IMR-90 (cell line): ENCODE measurements at regions not wholly inside any gene's neighbourhood (a gene's known extent, or its start where the extent isn't known, plus 50 kb on each side); places are given as distances from the start of the nearest gene placed in this dataset.

Source experiments
- ATAC-seq: fragments of 200-7000 bp; cut with Tn5 transposase; 2 replicates; pipeline ENCODE4 v1.9.1; 2020; ENCODE audit warnings: low read depth, mild to moderate bottlenecking, moderate library complexity
- BruUV-seq: library from RNA; stranded (reverse); fragments of 400-500 nt; replicated peaks from 2 replicates; lab custom pipeline; 2021; lab: Mats Ljungman, UMichigan
- CTCF ChIA-PET: fragments of 300-600 bp; formaldehyde crosslinking; extraction: SDS; loops from one replicate; lab custom pipeline; 2021; ENCODE audit warnings: antibody characterized with exemption; lab: Yijun Ruan, JAX
- POLR2A ChIA-PET: fragments of 300-600 bp; sonication (Branson Sonifier 250); formaldehyde crosslinking; loops from one replicate; lab custom pipeline; 2022; ENCODE audit warnings: antibody characterized with exemption; ENCODE audit not compliant: unreplicated experiment; lab: Charles Lee
- DNase-seq: peaks from one replicate; pipeline ENCODE4 v3.0.0; 2013
- H2AFZ ChIP-seq: replicated peaks from 2 replicates; pipeline ENCODE3; 2013; ENCODE audit warnings: low read length, mild to moderate bottlenecking; ENCODE audit not compliant: poor library complexity
- H2AK5ac ChIP-seq: 2 replicates; pipeline ENCODE4 v1.6.1; 2013; ENCODE audit warnings: low read depth, low read length, inconsistent platforms
- H2AK9ac ChIP-seq: replicated peaks from 2 replicates; pipeline ENCODE3; 2013; ENCODE audit warnings: mild to moderate bottlenecking, low read depth, low read length, moderate library complexity; ENCODE audit not compliant: poor library complexity
- H2BK120ac ChIP-seq: 2 replicates; pipeline ENCODE4 v1.6.1; 2013; ENCODE audit warnings: low read depth, low read length, inconsistent platforms
- H2BK15ac ChIP-seq: 3 replicates; pipeline ENCODE4 v1.6.1; 2013; ENCODE audit warnings: low read depth, low read length, inconsistent platforms
- H2BK20ac ChIP-seq: 2 replicates; pipeline ENCODE4 v1.6.1; 2013; ENCODE audit warnings: low read depth, mild to moderate bottlenecking, inconsistent platforms, low read length, moderate library complexity
- H2BK5ac ChIP-seq: 2 replicates; pipeline ENCODE4 v1.6.1; 2013; ENCODE audit warnings: mild to moderate bottlenecking, low read depth, low read length, inconsistent platforms; ENCODE audit not compliant: poor library complexity, severe bottlenecking
- H3K14ac ChIP-seq: replicated peaks from 2 replicates; pipeline ENCODE4 v1.6.1; 2013; ENCODE audit warnings: low read depth, low read length, inconsistent platforms
- H3K18ac ChIP-seq: 2 replicates; pipeline ENCODE4 v1.6.1; 2013; ENCODE audit warnings: low read depth, low read length, control low read depth
- H3K23ac ChIP-seq: 2 replicates; pipeline ENCODE4 v1.6.1; 2013; ENCODE audit warnings: low read depth, low read length, inconsistent platforms
- H3K27ac ChIP-seq: 2 replicates; pipeline ENCODE4 v1.5.1; 2013; ENCODE audit warnings: mild to moderate bottlenecking, control low read depth, low read length; ENCODE audit not compliant: insufficient read depth
- H3K27me3 ChIP-seq: 2 replicates; pipeline ENCODE4 v1.6.1; 2013; ENCODE audit warnings: low read length; ENCODE audit not compliant: control insufficient read depth, insufficient read depth
- H3K36me3 ChIP-seq: 2 replicates; pipeline ENCODE4 v1.6.1; 2013; ENCODE audit warnings: low read length, mixed read lengths; ENCODE audit not compliant: control insufficient read depth, insufficient read depth
- H3K4ac ChIP-seq: 2 replicates; pipeline ENCODE4 v1.6.1; 2013; ENCODE audit warnings: low read depth, low read length, inconsistent platforms
- H3K4me1 ChIP-seq: 2 replicates; pipeline ENCODE4 v1.6.1; 2013; ENCODE audit warnings: low read length, mixed read lengths; ENCODE audit not compliant: control insufficient read depth, insufficient read depth
- H3K4me2 ChIP-seq: 2 replicates; pipeline ENCODE4 v1.6.1; 2013; ENCODE audit warnings: low read depth, mild to moderate bottlenecking, control low read depth, low read length, moderate library complexity
- H3K4me3 ChIP-seq: 2 replicates; pipeline ENCODE4 v1.5.1; 2013; ENCODE audit warnings: low read depth, mild to moderate bottlenecking, control low read depth, low read length, moderate library complexity; ENCODE audit not compliant: insufficient read depth
- H3K56ac ChIP-seq: 2 replicates; pipeline ENCODE4 v1.6.1; 2013; ENCODE audit warnings: low read length, inconsistent platforms; ENCODE audit not compliant: insufficient read depth; ENCODE audit errors: extremely low read depth
- H3K79me1 ChIP-seq, 2 experiments: 2 replicates each; pipeline ENCODE4 v1.6.1; 2013; ENCODE audit warnings: low read length in 2 of 2, inconsistent platforms in 1 of 2, low read depth in 1 of 2
- H3K9ac ChIP-seq: 2 replicates; pipeline ENCODE4 v1.6.1; 2013; ENCODE audit warnings: low read depth, low read length, control low read depth
- H3K9me1 ChIP-seq: 2 replicates; pipeline ENCODE4 v1.6.1; 2013; ENCODE audit warnings: low read length, inconsistent platforms; ENCODE audit not compliant: insufficient read depth
- H3K9me3 ChIP-seq: 2 replicates; pipeline ENCODE4 v1.6.1; 2013; ENCODE audit warnings: low read length; ENCODE audit not compliant: control insufficient read depth, insufficient read depth
- H4K20me1 ChIP-seq: 2 replicates; pipeline ENCODE4 v1.6.1; 2013; ENCODE audit warnings: low read length, inconsistent platforms; ENCODE audit not compliant: insufficient read depth
- H4K5ac ChIP-seq: 2 replicates; pipeline ENCODE4 v1.6.1; 2013; ENCODE audit warnings: mild to moderate bottlenecking, low read depth, low read length, control low read depth
- H4K8ac ChIP-seq, 2 experiments: 2 replicates each; pipeline ENCODE4 v1.6.1; 2013; ENCODE audit warnings: low read depth in 2 of 2, low read length in 2 of 2, control low read depth in 1 of 2, inconsistent platforms in 1 of 2
- H4K91ac ChIP-seq: 2 replicates; pipeline ENCODE4 v1.6.1; 2013; ENCODE audit warnings: low read depth, low read length, inconsistent platforms; ENCODE audit not compliant: insufficient read depth
- BHLHE40 ChIP-seq: fragments of 150-350 bp; IDR thresholded peaks from 2 replicates; pipeline ENCODE4 v1.6.1; 2016; ENCODE audit warnings: mild to moderate bottlenecking, low read depth, low read length
- CEBPB ChIP-seq: IDR thresholded peaks from 2 replicates; pipeline ENCODE4 v1.6.1; 2012; ENCODE audit warnings: low read depth, low read length, improper control_type of control experiment
- CHD1 ChIP-seq: IDR thresholded peaks from 2 replicates; pipeline ENCODE4 v1.6.1; 2012; ENCODE audit warnings: low read depth, low read length, improper control_type of control experiment
- CTCF ChIP-seq: conservative IDR thresholded peaks from 2 replicates; pipeline ENCODE4 v1.5.1; 2012; ENCODE audit warnings: mild to moderate bottlenecking, low read depth, low read length, improper control_type of control experiment
- FOS ChIP-seq: fragments of 150-350 bp; IDR thresholded peaks from 2 replicates; pipeline ENCODE4 v1.6.1; 2016; ENCODE audit warnings: low read depth, low read length
- MAFK ChIP-seq: IDR thresholded peaks from 2 replicates; pipeline ENCODE4 v1.6.1; 2012; ENCODE audit warnings: low read depth, low read length, improper control_type of control experiment
- MAZ ChIP-seq: IDR thresholded peaks from 2 replicates; pipeline ENCODE4 v1.6.1; 2012; ENCODE audit warnings: low read depth, mild to moderate bottlenecking, low read length, improper control_type of control experiment, moderate library complexity, borderline replicate concordance
- MXI1 ChIP-seq: IDR thresholded peaks from 2 replicates; pipeline ENCODE4 v1.6.1; 2012; ENCODE audit warnings: low read depth, mild to moderate bottlenecking, low read length, moderate library complexity, borderline replicate concordance
- NFE2L2 ChIP-seq: fragments of 150-350 bp; IDR thresholded peaks from 2 replicates; pipeline ENCODE4 v1.6.1; 2016; ENCODE audit warnings: low read depth, mild to moderate bottlenecking, low read length
- POLR2A ChIP-seq: IDR thresholded peaks from 2 replicates; pipeline ENCODE4 v1.6.1; 2012; ENCODE audit warnings: mild to moderate bottlenecking, low read depth, low read length
- RAD21 ChIP-seq: IDR thresholded peaks from 2 replicates; pipeline ENCODE4 v1.6.1; 2012; ENCODE audit warnings: low read length, improper control_type of control experiment
- RCOR1 ChIP-seq: IDR thresholded peaks from 2 replicates; pipeline ENCODE4 v1.6.1; 2012; ENCODE audit warnings: mild to moderate bottlenecking, low read length, improper control_type of control experiment; ENCODE audit not compliant: insufficient replicate concordance
- RFX5 ChIP-seq: IDR thresholded peaks from 2 replicates; pipeline ENCODE4 v1.8.0; 2012; ENCODE audit warnings: low read depth, mild to moderate bottlenecking, low read length, moderate library complexity
- SMC3 ChIP-seq: fragments of 150-350 bp; IDR thresholded peaks from 2 replicates; pipeline ENCODE4 v1.6.1; 2016; ENCODE audit warnings: low read depth, mild to moderate bottlenecking, antibody characterized with exemption, low read length, moderate library complexity
- USF2 ChIP-seq: fragments of 150-350 bp; IDR thresholded peaks from 2 replicates; pipeline ENCODE4 v1.6.1; 2017; ENCODE audit warnings: mild to moderate bottlenecking, antibody characterized with exemption, low read length, low read depth
- WGBS, 2 experiments: methylation state at CpG; one replicate each; pipeline versions ENCODE4 v1.1.5 to v1.1.7; 2013; ENCODE audit warnings: missing lambda C conversion rate in 2 of 2; ENCODE audit not compliant: insufficient read length in 1 of 2; ENCODE audit errors: extremely low coverage in 2 of 2; 5-methylcytosine and 5-hydroxymethylcytosine counted together
- dilution Hi-C: fragments of 300-500 bp; cut with HindIII; formaldehyde crosslinking; loops from one replicate; pipeline ENCODE4 v1.14.3; 2018; ENCODE audit warnings: low sequenced_read_pairs; ENCODE audit not compliant: unreplicated experiment
- in situ Hi-C: fragments of 300-500 bp; cut with MboI; formaldehyde crosslinking; loops from 3 replicates; pipeline ENCODE4 v1.14.3; 2019; ENCODE audit warnings: low sequenced_read_pairs, inconsistent platforms, mixed read lengths
- intact Hi-C: fragments of 100-400 bp; cut with micrococcal nuclease; formaldehyde crosslinking; loops from 2 replicates; pipeline ENCODE4 v1.10.0; 2022
- TF ChIP-seq, protein P1 (sequence below): fragments of 150-350 bp; IDR thresholded peaks from 2 replicates; pipeline ENCODE4 v1.6.1; 2016; ENCODE audit warnings: low read depth, mild to moderate bottlenecking, low read length, moderate library complexity, borderline replicate concordance

DNA sequence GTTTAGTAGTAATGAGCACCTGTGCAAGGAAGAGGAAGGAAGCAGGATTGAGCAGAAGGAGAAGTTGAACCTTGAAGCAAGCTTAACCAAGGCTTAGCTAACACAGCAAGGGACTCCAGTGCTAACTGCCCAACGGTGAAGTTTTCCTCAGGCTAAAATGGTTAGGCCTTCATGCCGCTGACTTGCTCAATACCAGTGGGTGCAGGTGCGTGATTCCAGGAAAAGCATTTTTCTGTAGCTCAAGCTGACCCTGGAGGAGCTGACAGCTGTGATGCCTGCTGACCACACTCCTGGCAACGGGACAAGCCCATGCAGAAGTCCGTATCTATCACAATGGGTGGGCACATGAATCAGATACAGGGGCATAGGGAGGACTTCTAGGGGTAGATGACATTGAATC is 76.5 kb upstream of the FGGY start:
- ATAC-seq (no peak), DNase-seq (no peak)
- H2BK5ac ChIP-seq = no peak overlapping the region
- no peak overlapping the region for H3K23ac ChIP-seq
- ChIA-PET CTCF (interaction anchor here (1.0 to 1.1 kb wide), 2 partner anchors 9 to 15 kb away, joined by 3 to 4 read pairs; no protein-coding TSS in a partner anchor), POLR2A (no interaction called here)
- H3K79me1 ChIP-seq = no peaks in the 10 kb centered on the region
- 85% methylated on average over 4 of the region's 5 CpGs; no CpG with 5 or more reads in 1 of the 2 experiments for WGBS, 2 experiments
- in situ Hi-C loops = no loop called here
- H2BK120ac ChIP-seq = no peak overlapping the region
- H3K36me3 ChIP-seq = no peaks in the 10 kb centered on the region
- dilution Hi-C loops = no loop called here
- H3K4me1 ChIP-seq = peaks cover 10% of the 10 kb centered on the region
- BruUV-seq = no TSS peak
- no peak overlapping the region for H4K91ac ChIP-seq
- no peak overlapping the region for H3K14ac ChIP-seq
- H3K27ac ChIP-seq = no peak overlapping the region
- 0 out of 2 replicates have a peak overlapping the region, but pooled peaks have one; percentile 33 for H3K18ac ChIP-seq
- no peak overlapping the region for H2BK20ac ChIP-seq
- H2BK15ac ChIP-seq = no peak overlapping the region
- H2AK9ac ChIP-seq = no peak overlapping the region
- H3K9me1 ChIP-seq = 0 out of 2 replicates have a peak, but pooled peaks cover under 1% of the 10 kb centered on the region
- no peak for TF ChIP-seq BHLHE40
- TF ChIP-seq MAZ = no peak
- no peak for TF ChIP-seq CEBPB
- no peak for TF ChIP-seq SMC3
- TF ChIP-seq CHD1 = no peak
- no peak for TF ChIP-seq NFE2L2
- no peak for TF ChIP-seq MAFK
- no peak for TF ChIP-seq FOS
- no peak for TF ChIP-seq RAD21
- no peak for TF ChIP-seq POLR2A
- TF ChIP-seq MXI1 = no peak
- no peak for TF ChIP-seq RCOR1
- TF ChIP-seq, protein P1, sequence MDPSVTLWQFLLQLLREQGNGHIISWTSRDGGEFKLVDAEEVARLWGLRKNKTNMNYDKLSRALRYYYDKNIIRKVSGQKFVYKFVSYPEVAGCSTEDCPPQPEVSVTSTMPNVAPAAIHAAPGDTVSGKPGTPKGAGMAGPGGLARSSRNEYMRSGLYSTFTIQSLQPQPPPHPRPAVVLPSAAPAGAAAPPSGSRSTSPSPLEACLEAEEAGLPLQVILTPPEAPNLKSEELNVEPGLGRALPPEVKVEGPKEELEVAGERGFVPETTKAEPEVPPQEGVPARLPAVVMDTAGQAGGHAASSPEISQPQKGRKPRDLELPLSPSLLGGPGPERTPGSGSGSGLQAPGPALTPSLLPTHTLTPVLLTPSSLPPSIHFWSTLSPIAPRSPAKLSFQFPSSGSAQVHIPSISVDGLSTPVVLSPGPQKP = no peak
- no peak for TF ChIP-seq RFX5
- TF ChIP-seq CTCF = no peak
- no peak for TF ChIP-seq USF2
- no peak overlapping the region for H3K4me3 ChIP-seq
- H3K4me2 ChIP-seq = no peak overlapping the region
- no peak overlapping the region for H4K8ac ChIP-seq
- 0 out of 2 replicates have a peak overlapping the region, but pooled peaks have one; percentile 7 for H2AK5ac ChIP-seq
- no peak overlapping the region for H3K56ac ChIP-seq
- H3K9ac ChIP-seq = no peak overlapping the region
- no peak overlapping the region for H3K4ac ChIP-seq
- H2AFZ ChIP-seq = peak overlapping the region; percentile 3
- no peak overlapping the region; the same call in 1 of the 2 replicates for H4K5ac ChIP-seq
- H3K9me3 ChIP-seq = no peaks in the 10 kb centered on the region
- no peaks in the 10 kb centered on the region for H3K27me3 ChIP-seq
- no peaks in the 10 kb centered on the region for H4K20me1 ChIP-seq
- intact Hi-C loops = no loop called here
